ENCODE measurements at regions not wholly inside any gene's neighbourhood (a gene's known extent, or its start where the extent isn't known, plus 50 kb on each side); places are given as distances from the start of the nearest gene placed in this dataset.

DNA sequence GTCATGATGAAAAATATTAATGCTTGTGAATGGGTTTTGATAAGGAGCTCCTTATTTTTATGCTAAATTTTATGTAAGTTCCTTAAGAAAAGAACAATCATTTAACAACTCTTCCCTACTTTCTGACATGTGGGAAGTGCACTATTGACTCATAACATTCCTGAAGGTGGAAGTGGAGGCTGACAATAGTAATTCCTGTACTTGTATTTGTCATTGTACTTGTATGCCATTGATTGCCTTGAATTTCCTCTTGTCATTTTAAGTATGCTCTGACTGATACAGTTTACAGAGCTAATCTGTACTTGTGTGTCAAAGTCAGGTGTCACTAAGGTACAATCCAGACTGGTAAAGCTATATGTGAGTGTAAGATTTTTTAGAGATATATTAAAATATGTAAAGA, 440.0 kb downstream of the SLC16A7 start:
- H3K4me1 ChIP-seq (ENCODE audit: control insufficient read depth in 1 of 2, low read depth in 2 of 2), result no peaks in the 10 kb centered on the region
- DNase-seq (ENCODE audit: low spot score) (no peak), ATAC-seq (ENCODE audit: insufficient number of reproducible peaks, low FRiP score, low read depth) (no peak)
- no peak overlapping the region for H3K27ac ChIP-seq
- H3K9me3 ChIP-seq, result no peaks in the 10 kb centered on the region
- H3K36me3 ChIP-seq, result no peaks in the 10 kb centered on the region
- TF ChIP-seq, protein P1, sequence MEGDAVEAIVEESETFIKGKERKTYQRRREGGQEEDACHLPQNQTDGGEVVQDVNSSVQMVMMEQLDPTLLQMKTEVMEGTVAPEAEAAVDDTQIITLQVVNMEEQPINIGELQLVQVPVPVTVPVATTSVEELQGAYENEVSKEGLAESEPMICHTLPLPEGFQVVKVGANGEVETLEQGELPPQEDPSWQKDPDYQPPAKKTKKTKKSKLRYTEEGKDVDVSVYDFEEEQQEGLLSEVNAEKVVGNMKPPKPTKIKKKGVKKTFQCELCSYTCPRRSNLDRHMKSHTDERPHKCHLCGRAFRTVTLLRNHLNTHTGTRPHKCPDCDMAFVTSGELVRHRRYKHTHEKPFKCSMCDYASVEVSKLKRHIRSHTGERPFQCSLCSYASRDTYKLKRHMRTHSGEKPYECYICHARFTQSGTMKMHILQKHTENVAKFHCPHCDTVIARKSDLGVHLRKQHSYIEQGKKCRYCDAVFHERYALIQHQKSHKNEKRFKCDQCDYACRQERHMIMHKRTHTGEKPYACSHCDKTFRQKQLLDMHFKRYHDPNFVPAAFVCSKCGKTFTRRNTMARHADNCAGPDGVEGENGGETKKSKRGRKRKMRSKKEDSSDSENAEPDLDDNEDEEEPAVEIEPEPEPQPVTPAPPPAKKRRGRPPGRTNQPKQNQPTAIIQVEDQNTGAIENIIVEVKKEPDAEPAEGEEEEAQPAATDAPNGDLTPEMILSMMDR (IDR thresholded peaks at IDR 0.05), result no peak
- no peaks in the 10 kb centered on the region for H3K27me3 ChIP-seq (replicated peaks; ENCODE audit: insufficient read depth)
- no peak overlapping the region for H3K4me3 ChIP-seq

DNA sequence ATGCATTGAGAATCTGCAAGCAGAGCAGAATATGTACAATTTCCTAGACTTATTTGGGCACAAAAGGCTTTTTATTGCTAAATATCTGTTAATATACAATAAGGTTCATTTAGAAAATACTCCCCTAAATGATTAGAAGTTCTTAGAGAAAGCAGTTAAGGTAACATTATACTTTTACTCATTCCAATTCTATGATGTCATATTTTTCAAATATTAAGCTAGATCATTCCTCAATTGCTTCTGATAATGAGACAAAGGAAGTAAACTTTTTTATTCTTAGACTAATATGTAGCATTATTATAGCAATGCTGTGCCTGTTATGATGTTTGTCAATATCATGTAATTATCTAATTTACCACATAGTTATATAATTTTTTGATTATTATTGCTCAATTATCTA, 447.0 kb downstream of the SLC16A7 start:
- TF ChIP-seq, protein P1 (IDR thresholded peaks at IDR 0.05), result no peak
- ATAC-seq (ENCODE audit: insufficient number of reproducible peaks, low FRiP score, low read depth), result no peak

DNA sequence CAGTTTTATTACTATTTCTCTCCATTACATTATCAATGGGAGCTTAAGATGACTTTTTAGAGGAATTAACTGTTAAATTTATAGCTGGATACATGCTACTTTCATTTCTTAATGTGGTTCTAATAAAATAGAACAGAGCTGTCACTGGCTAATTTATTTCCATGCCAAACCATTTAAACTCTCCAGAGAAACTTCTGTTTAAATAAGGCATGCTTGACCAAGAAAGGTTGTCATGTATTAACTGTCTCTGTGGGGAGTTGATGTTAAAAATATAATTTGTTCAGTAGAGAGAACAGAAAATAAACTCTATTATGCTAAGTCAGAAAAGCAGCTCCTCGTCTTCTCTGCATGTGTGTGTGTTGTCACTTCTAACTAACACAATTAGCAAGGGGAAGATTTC, 447.4 kb downstream of the SLC16A7 start:
- Histone ChIP-seq H3K27ac (no peak overlapping the region), H3K4me1 (ENCODE audit: control insufficient read depth in 1 of 2, low read depth in 2 of 2) (peaks cover 0 to 5% of the 10 kb centered on the region in 2 donors), H3K27me3 (replicated peaks; ENCODE audit: insufficient read depth) (no peaks in the 10 kb centered on the region), H3K9me3 (no peaks in the 10 kb centered on the region), H3K4me3 (no peak overlapping the region), H3K36me3 (no peaks in the 10 kb centered on the region)
- no peak for ATAC-seq (ENCODE audit: insufficient number of reproducible peaks, low FRiP score, low read depth)
- TF ChIP-seq, protein P1 (IDR thresholded peaks at IDR 0.05), result no peak
- no peak for DNase-seq (ENCODE audit: low spot score)

More for the DNA sequence above, 447.0 kb downstream of the SLC16A7 start:
- Histone ChIP-seq H3K27ac (no peak overlapping the region), H3K4me1 (ENCODE audit: control insufficient read depth in 1 of 2, low read depth in 2 of 2) (peaks cover 0 to 5% of the 10 kb centered on the region in 2 donors), H3K9me3 (no peaks in the 10 kb centered on the region), H3K36me3 (no peaks in the 10 kb centered on the region), H3K4me3 (no peak overlapping the region), H3K27me3 (replicated peaks; ENCODE audit: insufficient read depth) (no peaks in the 10 kb centered on the region)
- DNase-seq (ENCODE audit: low spot score), result no peak

DNA sequence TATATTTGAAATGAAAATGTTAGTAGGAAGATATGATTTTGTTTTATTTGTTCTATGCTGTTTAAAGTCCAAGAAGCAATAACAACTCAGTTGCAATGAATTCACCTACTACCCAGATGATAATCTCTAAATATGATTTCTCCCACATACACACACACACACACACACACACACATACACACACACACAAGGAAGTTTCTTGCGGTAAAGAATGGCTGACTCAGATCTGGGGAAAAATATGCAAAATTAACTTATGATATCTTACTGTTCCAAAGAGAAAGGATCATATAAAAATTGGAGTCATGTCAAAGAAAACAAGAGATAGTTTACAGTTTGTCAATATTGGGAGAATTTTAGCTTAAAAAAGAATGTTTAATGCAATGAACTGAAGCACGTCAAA, 456.7 kb downstream of the SLC16A7 start:
- DNase-seq (ENCODE audit: low spot score), result no peak
- no peaks in the 10 kb centered on the region for H3K9me3 ChIP-seq
- H3K36me3 ChIP-seq, result no peaks in the 10 kb centered on the region
- H3K27ac ChIP-seq, result no peak overlapping the region
- no peak overlapping the region for H3K4me3 ChIP-seq
- no peak for ATAC-seq (ENCODE audit: insufficient number of reproducible peaks, low FRiP score, low read depth)
- H3K27me3 ChIP-seq (replicated peaks; ENCODE audit: insufficient read depth), result no peaks in the 10 kb centered on the region
- H3K4me1 ChIP-seq (ENCODE audit: control insufficient read depth in 1 of 2, low read depth in 2 of 2), result no peaks in the 10 kb centered on the region
- TF ChIP-seq, protein P1 (IDR thresholded peaks at IDR 0.05), result no peak

DNA sequence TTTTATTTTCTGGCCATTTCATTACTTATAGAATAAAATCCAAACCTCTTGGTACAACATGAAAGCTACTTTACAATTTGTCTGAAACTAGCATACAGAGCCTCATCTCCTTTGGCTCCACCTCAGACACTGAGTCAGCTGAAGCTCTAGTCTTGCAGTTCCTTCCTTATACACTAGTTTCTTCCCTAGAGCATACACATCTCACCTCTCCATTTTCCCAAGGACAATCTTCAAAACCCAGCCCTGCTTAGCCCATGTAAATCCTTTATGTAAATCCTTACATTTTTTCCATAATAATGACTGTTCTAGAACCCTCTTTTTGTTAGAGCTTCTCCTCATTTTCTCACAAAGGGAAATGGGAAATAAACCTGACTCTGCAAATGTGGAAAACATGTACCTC, 463.4 kb downstream of the SLC16A7 start:
- DNase-seq (ENCODE audit: low spot score), result no peak

More for the DNA sequence above, 463.4 kb downstream of the SLC16A7 start:
- H3K4me1 ChIP-seq (ENCODE audit: control insufficient read depth in 1 of 2, low read depth in 2 of 2), result no peaks in the 10 kb centered on the region
- H3K27me3 ChIP-seq (replicated peaks; ENCODE audit: insufficient read depth), result no peaks in the 10 kb centered on the region
- no peaks in the 10 kb centered on the region for H3K36me3 ChIP-seq
- no peak for ATAC-seq (ENCODE audit: insufficient number of reproducible peaks, low FRiP score, low read depth)
- TF ChIP-seq, protein P1 (IDR thresholded peaks at IDR 0.05), result no peak
- H3K9me3 ChIP-seq, result no peaks in the 10 kb centered on the region
- no peak overlapping the region for H3K4me3 ChIP-seq
- no peak overlapping the region for H3K27ac ChIP-seq

All from thoracic aorta (tissue), 2 donors.